ENCODE measurements at regions not wholly inside any gene's neighbourhood (a gene's known extent, or its start where the extent isn't known, plus 50 kb on each side); places are given as distances from the start of the nearest gene placed in this dataset.

DNA sequence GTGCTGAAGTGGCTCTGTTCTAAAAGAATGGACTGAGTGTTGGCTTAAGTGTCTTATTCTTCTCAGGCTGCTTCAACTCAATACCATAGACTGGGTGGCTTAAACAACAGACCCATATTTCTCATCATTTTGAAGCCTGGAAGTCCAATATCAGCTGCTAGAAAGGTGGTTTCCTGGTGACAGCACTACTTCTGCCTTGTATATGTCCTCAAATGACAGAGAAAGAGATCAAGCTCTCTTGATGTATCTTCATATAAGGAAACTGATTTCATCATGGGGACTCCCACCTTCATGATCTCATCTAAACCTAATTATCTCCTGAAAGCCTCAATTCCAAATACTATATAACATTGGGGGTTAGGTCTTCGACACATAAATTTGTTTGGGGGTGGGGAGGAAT, 449.7 kb upstream of the DSEL start:
- 92 to 100% methylated on average over 1 of the region's 1 CpG for WGBS, 2 donors (ENCODE audit: low coverage in 1 of 2)
- ATAC-seq, result no peak

DNA sequence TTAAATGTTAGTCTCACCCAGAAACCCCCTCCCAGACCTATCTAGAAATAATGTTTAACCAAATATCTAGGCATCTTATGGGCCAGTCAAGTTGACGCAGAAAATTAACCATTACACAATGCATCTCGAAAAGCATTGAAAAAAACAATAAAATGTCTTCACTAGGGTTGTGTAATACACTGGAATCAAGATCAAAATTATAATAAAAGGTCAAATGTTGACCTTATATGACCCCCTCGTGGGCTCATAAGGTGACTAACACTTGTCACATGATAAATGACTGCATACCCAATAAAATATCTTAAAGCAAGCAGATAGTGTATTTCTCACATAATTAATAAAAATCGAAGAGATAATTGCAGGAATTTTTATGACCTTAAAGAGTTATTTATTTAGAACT, 447.9 kb upstream of the DSEL start:
- TF ChIP-seq EP300 (IDR thresholded peaks at IDR 0.05), result no peak
- no peaks in the 10 kb centered on the region for H3K27me3 ChIP-seq
- H3K4me3 ChIP-seq, result no peak overlapping the region
- H3K36me3 ChIP-seq, result no peaks in the 10 kb centered on the region
- H3K9me3 ChIP-seq, result no peaks in the 10 kb centered on the region
- WGBS, 2 donors (ENCODE audit: low coverage in 1 of 2), result 75 to 78% methylated on average over 4 of the region's 4 CpGs
- no peak for ATAC-seq
- no peak overlapping the region for H3K27ac ChIP-seq
- no peaks in the 10 kb centered on the region for H3K4me1 ChIP-seq

More for the DNA sequence above, 449.7 kb upstream of the DSEL start:
- Histone ChIP-seq H3K9me3 (no peaks in the 10 kb centered on the region), H3K27me3 (no peaks in the 10 kb centered on the region), H3K4me1 (no peaks in the 10 kb centered on the region), H3K27ac (no peak overlapping the region), H3K4me3 (no peak overlapping the region), H3K36me3 (no peaks in the 10 kb centered on the region)
- TF ChIP-seq EP300 (IDR thresholded peaks at IDR 0.05) (no peak), POLR2A (IDR thresholded peaks at IDR 0.05) (no peak), POLR2AphosphoS5 (IDR thresholded peaks at IDR 0.05) (no peak)
- TF ChIP-seq, protein P1, sequence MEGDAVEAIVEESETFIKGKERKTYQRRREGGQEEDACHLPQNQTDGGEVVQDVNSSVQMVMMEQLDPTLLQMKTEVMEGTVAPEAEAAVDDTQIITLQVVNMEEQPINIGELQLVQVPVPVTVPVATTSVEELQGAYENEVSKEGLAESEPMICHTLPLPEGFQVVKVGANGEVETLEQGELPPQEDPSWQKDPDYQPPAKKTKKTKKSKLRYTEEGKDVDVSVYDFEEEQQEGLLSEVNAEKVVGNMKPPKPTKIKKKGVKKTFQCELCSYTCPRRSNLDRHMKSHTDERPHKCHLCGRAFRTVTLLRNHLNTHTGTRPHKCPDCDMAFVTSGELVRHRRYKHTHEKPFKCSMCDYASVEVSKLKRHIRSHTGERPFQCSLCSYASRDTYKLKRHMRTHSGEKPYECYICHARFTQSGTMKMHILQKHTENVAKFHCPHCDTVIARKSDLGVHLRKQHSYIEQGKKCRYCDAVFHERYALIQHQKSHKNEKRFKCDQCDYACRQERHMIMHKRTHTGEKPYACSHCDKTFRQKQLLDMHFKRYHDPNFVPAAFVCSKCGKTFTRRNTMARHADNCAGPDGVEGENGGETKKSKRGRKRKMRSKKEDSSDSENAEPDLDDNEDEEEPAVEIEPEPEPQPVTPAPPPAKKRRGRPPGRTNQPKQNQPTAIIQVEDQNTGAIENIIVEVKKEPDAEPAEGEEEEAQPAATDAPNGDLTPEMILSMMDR (IDR thresholded peaks at IDR 0.05), result no peak

DNA sequence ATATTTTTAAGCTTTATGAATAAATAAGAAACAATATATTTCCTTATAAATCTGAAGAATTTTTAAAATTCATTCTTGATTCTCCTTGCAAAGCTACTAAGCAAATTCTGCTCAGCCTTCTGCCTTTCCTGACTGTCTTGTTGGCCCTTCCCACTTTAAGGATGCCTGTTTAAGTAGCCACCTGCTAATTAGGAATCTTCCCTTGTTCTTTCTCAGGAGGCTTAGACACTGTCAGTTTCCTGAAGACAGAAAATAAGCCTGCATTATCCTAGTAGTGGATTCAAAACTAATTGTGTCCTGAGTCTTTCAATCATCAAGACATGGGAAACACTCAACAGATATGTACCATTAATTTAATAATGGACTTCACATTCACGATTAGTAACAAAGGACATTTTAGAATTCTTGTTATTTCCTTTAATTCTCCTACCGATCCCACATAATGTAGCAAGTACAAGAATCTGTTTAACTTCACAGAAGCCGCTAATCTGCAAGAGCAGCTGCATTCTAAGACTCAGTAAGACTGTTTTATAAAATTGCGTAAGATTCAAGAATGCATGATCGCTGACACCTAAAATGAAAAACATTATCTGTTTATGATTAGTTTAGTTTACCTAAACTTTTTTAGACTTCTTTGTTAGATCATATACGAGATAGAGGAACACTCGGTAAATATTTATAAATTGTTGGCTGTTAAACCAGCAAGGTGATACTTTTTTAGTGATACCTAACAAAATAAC, 445.4 kb upstream of the DSEL start:
- no peaks in the 10 kb centered on the region for H3K36me3 ChIP-seq
- H3K9me3 ChIP-seq, result no peaks in the 10 kb centered on the region

DNA sequence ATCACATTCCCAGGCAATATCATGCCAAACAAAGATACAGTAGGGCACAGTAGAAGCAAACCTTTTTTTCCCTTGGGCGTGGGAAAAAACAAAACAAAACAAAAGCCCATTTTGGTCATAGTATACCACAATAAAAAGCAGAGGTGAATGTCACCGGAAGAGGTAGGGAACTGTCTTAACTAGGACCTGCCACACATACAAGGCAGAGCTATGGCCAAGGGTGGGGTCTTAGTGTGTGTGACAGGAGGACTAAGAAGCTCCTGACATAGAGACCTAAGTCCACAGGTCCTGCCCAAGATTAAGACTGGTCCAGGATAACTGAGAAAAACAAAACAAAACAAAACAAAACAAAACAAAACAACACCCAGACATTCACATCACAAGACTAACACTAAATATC, 441.2 kb upstream of the DSEL start:
- Histone ChIP-seq H3K9me3 (no peaks in the 10 kb centered on the region), H3K36me3 (no peaks in the 10 kb centered on the region), H3K27me3 (peaks cover 8% of the 10 kb centered on the region), H3K4me1 (no peaks in the 10 kb centered on the region), H3K4me3 (no peak overlapping the region), H3K27ac (no peak overlapping the region)
- ATAC-seq, result no peak
- WGBS, 2 donors (ENCODE audit: low coverage in 1 of 2), result 67 to 80% methylated on average over 1 to 2 of the region's 2 CpGs
- TF ChIP-seq POLR2AphosphoS5 (IDR thresholded peaks at IDR 0.05) (no peak), EP300 (IDR thresholded peaks at IDR 0.05) (no peak), POLR2A (IDR thresholded peaks at IDR 0.05) (no peak)
- TF ChIP-seq, protein P1 (IDR thresholded peaks at IDR 0.05), result no peak

More for the DNA sequence above, 445.4 kb upstream of the DSEL start:
- Histone ChIP-seq H3K27ac (no peak overlapping the region), H3K27me3 (no peaks in the 10 kb centered on the region), H3K4me3 (no peak overlapping the region), H3K4me1 (no peaks in the 10 kb centered on the region)
- TF ChIP-seq POLR2A (IDR thresholded peaks at IDR 0.05), result no peak
- no peak for TF ChIP-seq EP300 (IDR thresholded peaks at IDR 0.05)
- TF ChIP-seq, protein P1 (IDR thresholded peaks at IDR 0.05), result no peak
- TF ChIP-seq POLR2AphosphoS5 (IDR thresholded peaks at IDR 0.05), result no peak
- WGBS, 2 donors (ENCODE audit: low coverage in 1 of 2), result 73 to 77% methylated on average over 7 of the region's 7 CpGs
- ATAC-seq, result no peak

DNA sequence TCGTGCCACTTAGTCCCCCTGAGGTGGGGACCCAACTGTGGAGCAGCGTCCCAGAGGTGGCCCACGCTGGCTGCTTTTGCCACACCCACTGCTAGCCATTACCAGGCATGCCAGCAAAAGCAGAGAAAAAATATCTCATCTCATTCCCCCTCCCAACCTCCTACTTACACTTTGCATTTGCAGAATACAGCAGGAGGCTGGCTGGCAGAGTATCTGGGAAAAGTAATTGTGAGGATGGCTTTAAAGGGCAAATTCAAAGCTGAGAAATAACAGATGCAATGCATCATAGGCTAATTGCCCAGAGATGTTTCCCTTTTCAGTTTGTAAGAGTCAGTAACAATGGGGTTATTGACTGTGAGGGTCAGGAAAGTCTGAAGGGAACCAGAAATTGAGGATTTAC, 438.1 kb upstream of the DSEL start:
- WGBS, 2 donors (ENCODE audit: low coverage in 1 of 2), result 21 to 42% methylated on average over 2 of the region's 3 CpGs
- Histone ChIP-seq H3K27ac (no peak overlapping the region), H3K4me3 (no peak overlapping the region), H3K36me3 (no peaks in the 10 kb centered on the region), H3K9me3 (no peaks in the 10 kb centered on the region), H3K27me3 (peaks cover 8% of the 10 kb centered on the region), H3K4me1 (no peaks in the 10 kb centered on the region)
- no peak for ATAC-seq
- TF ChIP-seq, protein P1 (IDR thresholded peaks at IDR 0.05), result no peak
